Trophoblast cell (in vitro differentiated cells and primary cell): ENCODE measurements at regions not wholly inside any gene's neighbourhood (a gene's known extent, or its start where the extent isn't known, plus 50 kb on each side); places are given as distances from the start of the nearest gene placed in this dataset.
A peak's percentile ranks its signal among the peaks of the same experiment; 100 is the strongest.
"Not testable (repeated sequence)": the region's sequence is repeated elsewhere in the genome, so short reads cannot be mapped to it uniquely, and the experiment has no call there.

ENCODE experiments used
- DNase-seq, 2 donors: peaks; one replicate each; pipeline ENCODE4 v3.0.0-alpha.2; 2016
- H2AFZ ChIP-seq: 2 replicates; pipeline ENCODE4 v1.6.1; 2013; ENCODE audit warnings: low read length, moderate library complexity, mild to moderate bottlenecking; ENCODE audit not compliant: insufficient read depth, poor library complexity
- H2AK5ac ChIP-seq: 2 replicates; pipeline ENCODE4 v1.6.1; 2013; ENCODE audit warnings: mild to moderate bottlenecking, low read length
- H2BK120ac ChIP-seq: 2 replicates; pipeline ENCODE4 v1.6.1; 2013; ENCODE audit warnings: low read length, mild to moderate bottlenecking, moderate library complexity; ENCODE audit not compliant: insufficient read depth, poor library complexity
- H2BK12ac ChIP-seq: 2 replicates; pipeline ENCODE4 v1.6.1; 2013; ENCODE audit warnings: mild to moderate bottlenecking, low read length, moderate library complexity
- H2BK5ac ChIP-seq: 2 replicates; pipeline ENCODE4 v1.6.1; 2013; ENCODE audit warnings: low read length, low read depth, moderate library complexity, mild to moderate bottlenecking; ENCODE audit not compliant: poor library complexity
- H3K14ac ChIP-seq: 2 replicates; pipeline ENCODE4 v1.6.1; 2013; ENCODE audit warnings: mild to moderate bottlenecking, low read length
- H3K18ac ChIP-seq: 2 replicates; pipeline ENCODE4 v1.6.1; 2013; ENCODE audit warnings: mild to moderate bottlenecking, low read length
- H3K23ac ChIP-seq: 2 replicates; pipeline ENCODE4 v1.6.1; 2013; ENCODE audit warnings: low read length
- H3K27ac ChIP-seq: 2 replicates; pipeline ENCODE4 v1.5.1; 2013; ENCODE audit warnings: low read depth, mild to moderate bottlenecking, inconsistent platforms, low read length, moderate library complexity
- H3K27me3 ChIP-seq: 2 replicates; pipeline ENCODE4 v1.6.1; 2013; ENCODE audit warnings: inconsistent platforms, mild to moderate bottlenecking, low read length, moderate library complexity; ENCODE audit not compliant: insufficient read depth
- H3K36me3 ChIP-seq, 2 experiments: 1 replicate in 1 of 2; 2 replicates in 1 of 2; pipeline ENCODE4 v1.6.1; 2013; ENCODE audit warnings: low read length in 2 of 2, mild to moderate bottlenecking in 2 of 2, moderate library complexity in 1 of 2; ENCODE audit not compliant: insufficient read depth in 2 of 2, control insufficient read depth in 1 of 2
- H3K4ac ChIP-seq: 2 replicates; pipeline ENCODE4 v1.6.1; 2013; ENCODE audit warnings: low read depth, mild to moderate bottlenecking, low read length, moderate library complexity
- H3K4me1 ChIP-seq, 2 experiments: 1 replicate in 1 of 2; 2 replicates in 1 of 2; pipeline ENCODE4 v1.6.1; 2013; ENCODE audit warnings: low read length in 2 of 2, mild to moderate bottlenecking in 2 of 2, moderate library complexity in 1 of 2; ENCODE audit not compliant: insufficient read depth in 2 of 2, control insufficient read depth in 1 of 2
- H3K4me2 ChIP-seq: 2 replicates; pipeline ENCODE4 v1.6.1; 2013; ENCODE audit warnings: inconsistent platforms, mild to moderate bottlenecking, low read length, moderate library complexity
- H3K4me3 ChIP-seq: 2 replicates; pipeline ENCODE4 v1.5.1; 2013; ENCODE audit warnings: mild to moderate bottlenecking, low read depth, low read length, inconsistent platforms
- H3K79me1 ChIP-seq: one replicate; pipeline ENCODE4 v1.6.1; 2013; ENCODE audit warnings: low read length
- H3K79me2 ChIP-seq: 2 replicates; pipeline ENCODE4 v1.6.1; 2013; ENCODE audit warnings: low read length, mild to moderate bottlenecking; ENCODE audit not compliant: control insufficient read depth, insufficient read depth, poor library complexity
- H3K9ac ChIP-seq: 2 replicates; pipeline ENCODE4 v1.6.1; 2013; ENCODE audit warnings: mild to moderate bottlenecking, low read length
- H3K9me3 ChIP-seq: 2 replicates; pipeline ENCODE4 v1.6.1; 2013; ENCODE audit warnings: low read depth, mild to moderate bottlenecking, control low read depth, inconsistent platforms, low read length; ENCODE audit not compliant: insufficient read depth
- H4K12ac ChIP-seq: 2 replicates; pipeline ENCODE4 v1.6.1; 2013; ENCODE audit warnings: low read depth, mild to moderate bottlenecking, low read length, moderate library complexity
- H4K8ac ChIP-seq: 2 replicates; pipeline ENCODE4 v1.6.1; 2013; ENCODE audit warnings: low read depth, mild to moderate bottlenecking, low read length, moderate library complexity
- H4K91ac ChIP-seq: one replicate; pipeline ENCODE4 v1.6.1; 2013; ENCODE audit warnings: low read depth, mild to moderate bottlenecking, low read length, moderate library complexity
- WGBS: extraction: QIAGEN DNeasy Blood & Tissue Kit; methylation state at CpG from one replicate; pipeline ENCODE4 v1.1.7; 2013; ENCODE audit warnings: missing lambda C conversion rate; ENCODE audit not compliant: insufficient read length, insufficient coverage; ENCODE audit errors: extremely low coverage; 5-methylcytosine and 5-hydroxymethylcytosine counted together

GRCh38 chr3:27638594-27638993 is 83.5 kb downstream of the EOMES start:
- no peaks in the 10 kb centered on the region for H3K36me3 ChIP-seq
- no peak overlapping the region for H3K4ac ChIP-seq
- no peak overlapping the region for H3K14ac ChIP-seq
- H2BK120ac ChIP-seq = no peak overlapping the region
- no peaks in the 10 kb centered on the region for H3K79me1 ChIP-seq
- no peak overlapping the region for H3K4me2 ChIP-seq
- H3K18ac ChIP-seq = no peak overlapping the region
- H2AK5ac ChIP-seq = no peak overlapping the region
- no peaks in the 10 kb centered on the region for H3K9me3 ChIP-seq
- no peak overlapping the region for H3K9ac ChIP-seq
- H3K27ac ChIP-seq = no peak overlapping the region
- DNase-seq = no peak
- no peak overlapping the region for H2BK5ac ChIP-seq
- H4K91ac ChIP-seq = no peak overlapping the region
- H2AFZ ChIP-seq = no peak overlapping the region
- no peak overlapping the region for H3K23ac ChIP-seq
- no peaks in the 10 kb centered on the region for H3K79me2 ChIP-seq
- no peak overlapping the region for H2BK12ac ChIP-seq
- WGBS = no CpG with 5 or more reads among the region's 6 CpGs
- no peak overlapping the region for H3K4me3 ChIP-seq
- H4K8ac ChIP-seq = no peak overlapping the region
- no peaks in the 10 kb centered on the region for H3K27me3 ChIP-seq
- H4K12ac ChIP-seq = no peak overlapping the region
- H3K4me1 ChIP-seq = no peaks in the 10 kb centered on the region

GRCh38 chr3:27637346-27637995 is 84.7 kb downstream of the EOMES start:
- no peaks in the 10 kb centered on the region for H3K36me3 ChIP-seq
- H3K14ac ChIP-seq = no peak overlapping the region
- H3K4ac ChIP-seq = no peak overlapping the region
- H2BK5ac ChIP-seq = no peak overlapping the region
- no peak overlapping the region for H4K91ac ChIP-seq
- no peak overlapping the region for H3K27ac ChIP-seq
- no peak overlapping the region for H2BK120ac ChIP-seq
- no peak overlapping the region for H3K4me3 ChIP-seq
- H3K27me3 ChIP-seq = no peaks in the 10 kb centered on the region
- DNase-seq = no peak
- H3K4me2 ChIP-seq = no peak overlapping the region
- no peak overlapping the region for H3K23ac ChIP-seq
- H2AK5ac ChIP-seq = no peak overlapping the region
- H3K79me1 ChIP-seq = no peaks in the 10 kb centered on the region
- H3K18ac ChIP-seq = no peak overlapping the region
- H2AFZ ChIP-seq = no peak overlapping the region
- H4K8ac ChIP-seq = no peak overlapping the region
- H3K79me2 ChIP-seq = no peaks in the 10 kb centered on the region
- H3K4me1 ChIP-seq = no peaks in the 10 kb centered on the region
- no peaks in the 10 kb centered on the region for H3K9me3 ChIP-seq
- WGBS = no CpG with 5 or more reads among the region's 9 CpGs
- H3K9ac ChIP-seq = no peak overlapping the region
- no peak overlapping the region for H4K12ac ChIP-seq
- H2BK12ac ChIP-seq = no peak overlapping the region

GRCh38 chr3:27635006-27635405 is 87.1 kb downstream of the EOMES start:
- not testable (repeated sequence) for H2BK12ac ChIP-seq, H4K91ac ChIP-seq, H3K79me2 ChIP-seq, H2BK5ac ChIP-seq, H3K23ac ChIP-seq, H3K14ac ChIP-seq, H2AFZ ChIP-seq, H3K27me3 ChIP-seq, H4K8ac ChIP-seq, H3K4ac ChIP-seq, H4K12ac ChIP-seq, H3K9ac ChIP-seq, H3K18ac ChIP-seq, DNase-seq, H3K4me1 ChIP-seq, H2BK120ac ChIP-seq, H3K4me3 ChIP-seq, H3K4me2 ChIP-seq, H3K9me3 ChIP-seq, H3K79me1 ChIP-seq, H3K36me3 ChIP-seq, H3K27ac ChIP-seq, H2AK5ac ChIP-seq
- WGBS = no CpG with 5 or more reads among the region's 5 CpGs

- no peak for DNase-seq
- Histone ChIP-seq H2BK120ac (no peak overlapping the region), H3K9me3 (no peaks in the 10 kb centered on the region), H3K4ac (no peak overlapping the region), H3K79me1 (no peaks in the 10 kb centered on the region), H3K27me3 (no peaks in the 10 kb centered on the region), H3K23ac (no peak overlapping the region), H3K4me3 (peak overlapping the region; percentile 1), H2AFZ (no peak overlapping the region), H2BK12ac (no peak overlapping the region), H3K9ac (no peak overlapping the region), H3K4me1 (no peaks in the 10 kb centered on the region), H2BK5ac (no peak overlapping the region), H3K4me2 (peak overlapping the region; percentile 51), H3K14ac (no peak overlapping the region), H3K18ac (no peak overlapping the region), H2AK5ac (no peak overlapping the region), H4K91ac (no peak overlapping the region), H3K36me3 (no peaks in the 10 kb centered on the region), H4K8ac (no peak overlapping the region), H3K27ac (no peak overlapping the region), H3K79me2 (no peaks in the 10 kb centered on the region), H4K12ac (no peak overlapping the region)
- WGBS = no CpG with 5 or more reads among the region's 6 CpGs
Observed at GRCh38 chr3:27633224-27633545, 88.9 kb downstream of the EOMES start.
